Stimulated activated CD8-positive, alpha-beta memory T cell treated with anti-CD3 and anti-CD28 coated beads, Interleukin-15, amount 100 ng/mL, for 24 hours (primary cell): ENCODE measurements at regions not wholly inside any gene's neighbourhood (a gene's known extent, or its start where the extent isn't known, plus 50 kb on each side); places are given as distances from the start of the nearest gene placed in this dataset.

Experiments
- DNase-seq: peaks from one replicate; pipeline ENCODE4 v3.0.0-alpha.2; 2020; ENCODE audit warnings: low read depth

- DNase-seq: no peak
These were observed 52.3 kb downstream of the PLEKHG1 start for GRCh38 chr6:150651808-150652470.

- no peak for DNase-seq
These were observed 53.3 kb downstream of the PLEKHG1 start for GRCh38 chr6:150652848-150653613.

GRCh38 chr6:150654608-150655007, 54.9 kb downstream of the PLEKHG1 start:
- no peak for DNase-seq

GRCh38 chr6:150656156-150656555, 56.5 kb downstream of the PLEKHG1 start:
- DNase-seq: no peak

- DNase-seq: no peak
These were observed 58.7 kb downstream of the PLEKHG1 start for GRCh38 chr6:150658421-150658820.

- no peak for DNase-seq
These were observed 59.5 kb downstream of the PLEKHG1 start for GRCh38 chr6:150659046-150659763.

GRCh38 chr6:150661216-150662007, 61.7 kb downstream of the PLEKHG1 start:
- DNase-seq: no peak

GRCh38 chr6:150662814-150663213, 63.1 kb downstream of the PLEKHG1 start:
- no peak for DNase-seq

GRCh38 chr6:150664091-150664490, 64.4 kb downstream of the PLEKHG1 start:
- no peak for DNase-seq

GRCh38 chr6:150666071-150666470, 66.4 kb downstream of the PLEKHG1 start:
- DNase-seq: no peak

GRCh38 chr6:150667359-150667758, 67.7 kb downstream of the PLEKHG1 start:
- DNase-seq: no peak

GRCh38 chr6:150667977-150668716, 68.5 kb downstream of the PLEKHG1 start:
- DNase-seq: no peak

GRCh38 chr6:150668900-150669302, 69.2 kb downstream of the PLEKHG1 start:
- no peak for DNase-seq

GRCh38 chr6:150670311-150670710, 70.6 kb downstream of the PLEKHG1 start:
- DNase-seq: no peak

- no peak for DNase-seq
These were observed 73.1 kb downstream of the PLEKHG1 start for GRCh38 chr6:150672800-150673199.

- DNase-seq: no peak
These were observed 74.1 kb downstream of the PLEKHG1 start for GRCh38 chr6:150673720-150674346.

GRCh38 chr6:150676344-150676743, 76.7 kb downstream of the PLEKHG1 start:
- no peak for DNase-seq

- DNase-seq: no peak
These were observed 77.1 kb downstream of the PLEKHG1 start for GRCh38 chr6:150676772-150677171.

GRCh38 chr6:150680510-150680909, 80.8 kb downstream of the PLEKHG1 start:
- no peak for DNase-seq

GRCh38 chr6:150681578-150682395, 82.1 kb downstream of the PLEKHG1 start:
- no peak for DNase-seq
